Fibroblast of the conjunctiva (primary cell): ENCODE measurements at regions not wholly inside any gene's neighbourhood (a gene's known extent, or its start where the extent isn't known, plus 50 kb on each side); places are given as distances from the start of the nearest gene placed in this dataset.
A peak's percentile ranks its signal among the peaks of the same experiment; 100 is the strongest.

Experiments
- DNase-seq: peaks from one replicate; pipeline ENCODE4 v3.0.0-alpha.2; 2010; ENCODE audit warnings: low read depth

GRCh38 chr11:15698855-15699254 lies 584.1 kb downstream of the INSC start:
- no peak for DNase-seq

DNA sequence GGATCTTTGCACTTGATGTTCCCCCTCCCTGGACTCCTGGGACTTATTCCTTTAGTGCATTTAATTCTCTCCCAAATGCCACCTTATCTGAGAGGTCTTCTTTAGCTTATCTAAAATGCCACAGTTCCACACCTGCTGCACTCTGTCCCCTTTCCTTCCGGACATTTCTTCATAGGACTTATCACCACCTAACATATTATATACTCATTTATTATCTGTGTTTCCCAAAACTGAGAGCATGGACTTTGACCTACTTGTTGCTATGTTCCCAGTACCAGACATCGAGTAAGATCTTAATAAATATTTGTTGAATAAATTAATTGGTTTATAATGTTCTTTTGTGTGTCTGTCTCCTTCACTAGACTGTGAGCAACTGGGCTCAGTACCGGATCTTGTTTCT lies 585.3 kb downstream of the INSC start:
- DNase-seq = no peak

DNA sequence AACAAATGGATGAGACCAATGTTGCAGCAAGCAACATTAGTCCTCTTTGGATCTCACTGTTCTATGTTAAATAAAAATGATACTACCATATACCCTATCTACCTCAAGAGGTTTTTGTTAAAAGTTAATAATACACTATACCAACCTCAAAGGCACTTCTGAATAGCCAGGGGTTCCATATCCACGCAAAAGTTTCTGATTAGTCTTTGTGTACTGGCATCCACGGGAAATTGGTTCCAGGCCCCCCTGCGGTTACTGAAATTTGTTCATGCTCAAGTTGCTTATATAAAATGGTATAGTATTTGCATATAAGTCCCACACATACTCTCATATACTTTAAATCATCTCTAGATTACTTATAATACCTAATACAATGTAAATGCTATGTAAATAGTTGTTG lies 585.7 kb downstream of the INSC start:
- no peak for DNase-seq

DNA sequence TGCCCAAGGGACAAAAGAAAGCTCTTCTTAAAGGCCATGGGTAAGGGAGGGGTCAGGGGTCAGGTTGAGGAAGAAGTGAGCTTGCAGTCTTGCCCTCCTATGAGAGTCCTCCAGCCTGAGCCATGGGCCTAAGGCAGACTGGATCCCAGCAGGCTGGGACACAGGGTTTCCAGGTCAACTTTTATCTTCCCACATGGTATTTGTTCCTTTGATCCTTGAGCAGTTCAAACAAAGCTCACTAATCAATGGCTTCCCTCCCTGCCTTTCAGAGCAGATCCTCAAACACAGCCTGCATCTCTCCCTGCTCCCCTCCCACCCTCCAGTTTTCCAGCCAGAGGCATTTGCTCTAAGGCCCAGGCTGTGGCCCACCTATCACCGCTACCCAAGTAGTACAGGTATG lies 589.3 kb downstream of the INSC start:
- DNase-seq = no peak

GRCh38 chr11:15704556-15704955 lies 589.8 kb downstream of the INSC start:
- DNase-seq = no peak

DNA sequence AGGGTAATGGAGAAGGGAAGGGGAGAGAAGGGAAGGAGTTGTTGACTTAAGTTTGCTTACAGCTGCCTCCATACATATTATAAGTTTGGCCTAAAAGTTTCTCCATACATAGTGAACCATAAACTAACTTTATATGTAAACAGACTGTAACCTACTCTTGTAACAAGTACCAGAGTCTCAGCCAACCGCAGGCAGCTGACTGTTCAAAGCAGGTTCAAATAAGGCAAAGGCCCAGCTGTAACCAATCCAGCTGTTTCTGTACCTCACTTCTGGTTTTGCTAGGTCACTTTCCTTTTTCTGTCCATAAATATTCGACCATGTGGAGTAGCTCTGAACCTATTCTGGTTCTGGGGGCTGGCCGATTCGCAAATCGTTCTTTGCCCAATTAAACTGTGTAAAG lies 591.2 kb downstream of the INSC start:
- no peak for DNase-seq

- no peak for DNase-seq
Observed at GRCh38 chr11:15707194-15707593, 592.5 kb downstream of the INSC start.

DNA sequence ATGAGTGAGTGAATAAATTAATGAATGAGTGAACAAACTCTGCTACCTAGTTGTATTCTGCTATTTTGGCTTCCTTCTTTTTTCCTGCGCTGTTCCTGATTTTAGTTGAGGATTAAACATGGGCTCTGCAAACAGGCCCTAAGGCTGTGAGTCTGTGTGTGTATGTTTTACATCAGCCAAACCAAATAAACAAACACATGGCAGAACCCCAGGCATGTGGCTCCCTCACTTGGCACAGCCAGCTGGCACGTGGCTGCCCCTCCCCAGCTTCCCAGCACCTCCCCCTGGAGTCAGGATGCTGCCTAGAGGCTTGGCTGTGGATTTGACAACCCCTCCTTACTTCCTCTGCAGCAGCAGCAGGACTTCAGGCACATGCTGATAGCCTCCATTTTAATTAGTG lies 593.2 kb downstream of the INSC start:
- DNase-seq = peak; percentile 63

GRCh38 chr11:15710580-15711275 lies 596.0 kb downstream of the INSC start:
- no peak for DNase-seq

GRCh38 chr11:15711311-15711710 lies 596.6 kb downstream of the INSC start:
- no peak for DNase-seq

DNA sequence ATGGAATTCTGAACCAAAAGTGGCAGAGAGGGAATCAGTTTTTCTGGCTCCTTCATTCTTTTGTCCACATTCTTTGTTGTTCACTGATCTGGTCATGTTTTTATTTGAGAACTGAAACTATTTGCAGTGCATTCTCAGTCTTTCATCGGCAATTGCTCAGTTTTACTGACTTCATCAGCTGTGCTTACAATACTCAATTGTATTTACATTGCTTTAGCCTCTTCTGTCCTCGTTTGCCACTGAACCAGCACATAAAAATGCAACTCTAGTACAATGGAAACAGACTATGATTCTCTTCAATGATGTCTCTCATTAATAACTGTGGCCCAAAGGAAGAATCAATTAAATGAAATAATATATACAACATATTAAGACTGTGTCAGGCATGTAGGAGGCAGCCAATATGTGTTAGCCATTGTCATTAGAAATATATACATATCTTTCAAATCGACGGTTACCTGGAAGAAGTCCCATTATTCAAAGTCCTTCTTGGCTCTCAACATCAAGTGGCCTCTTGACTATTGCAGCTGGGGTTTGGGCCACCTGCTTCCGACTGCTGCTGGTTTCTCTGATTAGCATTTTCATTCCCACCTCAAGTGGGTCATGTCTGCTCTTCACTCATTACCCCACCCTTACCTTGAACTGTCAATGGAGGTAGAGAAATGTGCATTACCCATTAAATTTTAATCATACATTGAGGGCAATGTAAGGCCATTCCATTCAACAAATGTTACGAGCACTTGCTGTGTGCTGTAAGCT lies 600.1 kb downstream of the INSC start:
- DNase-seq = no peak

DNA sequence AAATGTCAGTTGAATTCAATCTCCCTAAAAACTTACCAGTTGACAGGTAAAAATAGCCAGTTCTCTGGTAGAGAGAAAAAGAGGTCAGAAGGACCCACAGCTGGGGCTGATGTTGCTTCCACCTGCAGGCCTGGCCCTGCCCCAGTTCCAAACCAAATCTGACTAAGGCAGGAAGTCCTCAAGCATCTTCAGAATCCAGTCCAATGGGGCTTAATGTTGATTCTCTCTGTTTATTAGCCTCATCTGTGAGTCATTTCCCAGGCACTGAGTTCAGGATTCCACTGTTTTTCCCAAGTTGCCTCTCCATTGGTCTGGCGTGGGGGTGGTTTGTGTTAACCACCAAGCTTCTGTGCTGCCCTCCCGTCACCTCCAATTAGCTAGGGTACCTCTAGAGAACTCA lies 601.8 kb downstream of the INSC start:
- no peak for DNase-seq

DNA sequence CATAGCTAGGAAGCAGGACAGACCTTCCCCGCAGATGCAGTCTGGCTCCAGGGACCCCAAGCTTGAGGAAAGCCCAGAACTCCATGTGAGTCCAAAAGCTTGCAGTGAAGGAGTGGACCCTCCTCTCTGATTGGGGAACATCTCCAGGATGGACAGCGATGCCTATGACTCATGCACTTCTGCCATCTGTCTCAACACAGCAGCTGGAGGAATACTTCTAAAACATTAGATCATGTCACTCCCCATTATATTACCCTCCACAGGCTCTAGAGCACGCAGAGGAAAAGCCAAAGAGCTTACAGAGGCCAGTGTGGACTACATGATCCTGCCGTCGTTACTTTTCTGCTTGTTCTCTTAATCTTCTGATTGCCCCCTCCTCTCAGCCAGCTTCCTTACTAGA lies 605.7 kb downstream of the INSC start:
- DNase-seq = no peak

- DNase-seq = no peak
Observed at GRCh38 chr11:15723966-15724365, 609.2 kb downstream of the INSC start.

- DNase-seq = no peak
Observed at GRCh38 chr11:15724601-15725000, 609.9 kb downstream of the INSC start.

DNA sequence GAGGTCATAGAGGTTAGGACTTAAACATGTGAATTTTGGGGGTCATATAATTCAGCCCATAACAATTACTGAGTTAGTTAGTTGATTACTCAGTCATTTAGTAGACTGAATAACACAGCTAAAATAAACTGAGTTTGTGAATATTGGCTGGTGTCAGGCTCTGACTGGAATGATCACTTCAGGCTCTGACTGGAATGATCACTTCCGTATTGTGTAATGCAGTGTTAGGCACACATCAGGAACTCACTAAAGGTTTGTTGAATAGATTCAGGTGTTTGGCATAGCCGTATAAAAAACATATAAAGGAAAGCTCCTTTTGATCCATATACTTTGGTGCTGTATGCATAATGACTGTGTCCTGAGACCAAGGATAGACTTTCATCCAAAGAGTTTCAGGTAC lies 610.5 kb downstream of the INSC start:
- DNase-seq = no peak

DNA sequence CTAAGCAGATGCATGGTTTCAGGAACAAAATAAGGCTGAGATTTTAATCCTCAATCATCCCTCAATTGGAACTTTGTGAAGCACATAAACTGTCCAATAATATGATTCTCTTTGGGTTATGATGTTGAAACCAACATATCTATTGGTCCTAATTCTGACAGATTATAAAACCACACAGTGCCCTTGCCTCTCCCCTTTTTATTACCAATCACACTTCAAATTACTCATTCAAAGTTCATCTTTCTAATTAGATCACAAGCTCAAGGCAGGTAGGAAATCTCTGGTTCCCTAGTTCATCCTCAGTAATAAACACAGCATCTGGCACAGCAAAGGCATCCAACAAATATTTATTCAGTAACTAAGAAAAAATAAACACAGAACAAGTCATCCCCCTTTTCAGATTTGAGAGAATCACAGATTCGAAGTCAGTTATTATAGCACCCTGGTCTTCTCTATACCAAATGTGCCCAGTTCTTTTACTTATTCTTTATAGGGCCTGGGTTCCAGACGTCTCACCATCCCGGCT lies 611.6 kb downstream of the INSC start:
- DNase-seq = no peak

DNA sequence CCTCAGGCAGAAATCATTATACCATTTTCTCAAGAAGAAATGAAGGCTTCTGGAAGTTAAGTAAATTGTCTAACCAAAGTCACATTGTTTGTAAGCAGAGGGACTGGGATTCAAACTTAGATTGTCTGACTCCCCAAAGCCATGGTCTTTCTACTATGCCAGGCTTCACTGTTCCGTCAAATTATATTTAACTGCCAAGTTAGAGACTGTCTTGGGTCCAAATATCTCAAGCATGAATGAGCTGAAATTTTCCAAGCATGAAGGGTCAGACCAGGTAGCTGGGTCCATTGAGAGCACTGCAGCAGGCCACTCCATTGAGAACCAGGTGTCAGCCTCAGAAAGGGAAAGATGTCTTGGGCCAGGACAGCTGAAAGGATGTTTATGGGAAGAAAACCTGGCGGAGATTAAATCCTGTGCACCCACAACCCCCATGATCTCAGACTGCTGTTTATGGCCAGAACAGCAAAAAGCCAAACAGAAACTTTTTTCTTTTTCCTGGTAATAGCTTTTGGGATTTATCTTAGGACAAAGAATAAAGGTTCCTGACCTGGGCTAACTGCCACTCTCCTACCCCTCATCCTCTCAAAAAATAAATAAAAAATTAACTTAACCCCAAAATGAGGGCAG lies 612.3 kb downstream of the INSC start:
- no peak for DNase-seq

- no peak for DNase-seq
Observed at GRCh38 chr11:15727520-15727914, 612.8 kb downstream of the INSC start.

DNA sequence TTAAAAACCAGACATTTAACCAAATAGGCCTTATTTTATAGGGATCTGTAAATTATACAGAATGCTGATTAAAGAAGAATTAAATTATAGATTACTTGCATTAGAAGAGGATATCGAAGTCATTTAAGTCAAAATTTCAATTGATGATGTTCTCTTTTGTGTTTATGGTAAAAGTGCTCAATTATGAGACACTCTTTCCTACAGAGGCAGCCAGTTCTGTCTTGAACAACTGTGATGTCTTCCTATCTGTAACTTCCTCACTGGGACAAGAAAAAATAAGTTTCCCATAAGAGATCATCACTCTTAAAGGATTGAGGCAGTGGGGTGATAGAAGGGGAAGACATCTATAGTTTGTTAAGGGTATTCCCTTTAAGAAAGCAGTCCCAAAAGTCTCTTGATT lies 613.5 kb downstream of the INSC start:
- DNase-seq = no peak

DNA sequence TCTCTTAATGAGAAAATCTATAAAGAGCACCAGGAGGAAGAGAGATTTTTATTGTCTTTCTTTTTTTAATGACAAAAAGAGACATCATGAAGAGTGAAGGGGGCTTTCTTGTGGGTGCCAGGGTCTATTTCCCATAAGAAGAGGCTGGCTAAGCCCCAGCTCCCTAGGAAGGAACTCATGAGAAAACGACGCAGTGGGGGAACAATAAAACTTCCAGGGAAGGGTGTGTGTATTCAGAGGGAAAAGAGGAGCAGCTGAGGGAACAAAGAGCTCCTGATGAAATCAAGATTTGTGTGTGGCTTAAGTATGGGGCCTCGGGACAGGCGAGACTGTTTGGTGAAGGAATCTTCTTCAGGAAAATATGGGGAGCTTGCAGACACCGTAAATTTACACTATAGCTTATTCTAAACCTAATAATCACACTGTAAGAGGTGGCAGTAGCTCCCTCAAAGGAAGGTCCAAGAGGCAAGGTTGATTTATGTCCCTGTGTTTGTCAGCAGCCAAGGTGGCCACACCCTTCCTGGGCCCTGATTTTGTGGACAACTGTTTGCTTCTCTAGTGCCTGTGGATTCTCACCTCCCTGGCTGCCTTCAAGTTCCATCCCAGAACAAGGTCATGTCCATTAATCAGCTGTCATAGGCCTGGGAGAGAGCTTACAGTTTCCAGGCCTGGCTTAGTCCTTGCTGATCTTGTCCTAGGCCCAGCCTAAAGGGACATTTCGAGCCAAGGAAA lies 615.7 kb downstream of the INSC start:
- DNase-seq = no peak

DNA sequence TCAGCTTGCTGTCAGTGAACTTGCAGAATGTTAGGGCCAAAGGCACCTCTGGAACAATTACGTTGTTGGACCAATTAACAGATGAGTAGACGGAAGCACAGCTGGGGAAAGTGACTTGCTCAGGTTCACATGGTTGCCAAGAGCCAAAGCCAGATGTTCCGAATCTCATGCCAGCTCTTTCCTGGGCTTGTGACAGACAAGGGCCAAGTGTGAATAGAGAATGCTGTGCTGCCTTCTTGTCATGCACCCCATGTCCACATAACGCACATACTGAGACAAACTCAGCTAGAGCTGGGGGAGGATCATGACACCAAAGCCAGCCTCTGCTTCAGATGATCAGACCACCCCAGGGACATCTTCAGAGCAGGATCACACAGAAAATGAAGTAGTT lies 616.3 kb downstream of the INSC start:
- no peak for DNase-seq

GRCh38 chr11:15735706-15736105 lies 620.6 kb downstream of the SOX6 start:
- no peak for DNase-seq
